ENCODE measurements at regions not wholly inside any gene's neighbourhood (a gene's known extent, or its start where the extent isn't known, plus 50 kb on each side); places are given as distances from the start of the nearest gene placed in this dataset.

DNA sequence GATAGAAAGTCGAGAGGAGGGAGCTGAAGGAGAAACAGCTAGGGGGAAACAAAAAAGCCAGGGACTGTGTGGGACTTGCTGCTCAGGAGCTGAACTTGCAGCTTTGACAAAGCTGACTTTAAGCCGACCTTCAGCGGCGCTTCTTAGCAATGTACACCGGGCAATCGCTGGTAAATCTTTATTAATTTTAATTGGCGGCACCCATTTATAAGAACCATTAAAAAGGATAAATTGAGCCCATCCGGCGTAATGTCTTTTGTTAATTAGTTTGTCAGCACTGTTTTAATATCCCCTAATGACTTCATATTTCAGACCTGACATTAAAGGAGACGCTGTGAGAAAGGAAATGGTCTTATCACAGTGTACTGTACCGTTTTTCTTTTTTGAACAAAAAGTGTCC is 86.2 kb upstream of the VASH1 start:
- Mint-ChIP-seq H3K4me1 (ENCODE audit: low read depth) (no peaks in the 10 kb centered on the region), H3K9me3 (ENCODE audit: low read depth) (no peaks in the 10 kb centered on the region), H3K4me3 (ENCODE audit: low read depth) (no peak overlapping the region), H3K27me3 (peaks cover 9% of the 10 kb centered on the region), H3K27ac (no peak overlapping the region), H3K36me3 (ENCODE audit: insufficient read depth) (no peaks in the 10 kb centered on the region)
- TF ChIP-seq, protein P1, sequence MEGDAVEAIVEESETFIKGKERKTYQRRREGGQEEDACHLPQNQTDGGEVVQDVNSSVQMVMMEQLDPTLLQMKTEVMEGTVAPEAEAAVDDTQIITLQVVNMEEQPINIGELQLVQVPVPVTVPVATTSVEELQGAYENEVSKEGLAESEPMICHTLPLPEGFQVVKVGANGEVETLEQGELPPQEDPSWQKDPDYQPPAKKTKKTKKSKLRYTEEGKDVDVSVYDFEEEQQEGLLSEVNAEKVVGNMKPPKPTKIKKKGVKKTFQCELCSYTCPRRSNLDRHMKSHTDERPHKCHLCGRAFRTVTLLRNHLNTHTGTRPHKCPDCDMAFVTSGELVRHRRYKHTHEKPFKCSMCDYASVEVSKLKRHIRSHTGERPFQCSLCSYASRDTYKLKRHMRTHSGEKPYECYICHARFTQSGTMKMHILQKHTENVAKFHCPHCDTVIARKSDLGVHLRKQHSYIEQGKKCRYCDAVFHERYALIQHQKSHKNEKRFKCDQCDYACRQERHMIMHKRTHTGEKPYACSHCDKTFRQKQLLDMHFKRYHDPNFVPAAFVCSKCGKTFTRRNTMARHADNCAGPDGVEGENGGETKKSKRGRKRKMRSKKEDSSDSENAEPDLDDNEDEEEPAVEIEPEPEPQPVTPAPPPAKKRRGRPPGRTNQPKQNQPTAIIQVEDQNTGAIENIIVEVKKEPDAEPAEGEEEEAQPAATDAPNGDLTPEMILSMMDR (IDR thresholded peaks at IDR 0.05; ENCODE audit: unreplicated experiment), result no peak
- DNase-seq (ENCODE audit: low spot score, unreplicated experiment), result no peak

DNA sequence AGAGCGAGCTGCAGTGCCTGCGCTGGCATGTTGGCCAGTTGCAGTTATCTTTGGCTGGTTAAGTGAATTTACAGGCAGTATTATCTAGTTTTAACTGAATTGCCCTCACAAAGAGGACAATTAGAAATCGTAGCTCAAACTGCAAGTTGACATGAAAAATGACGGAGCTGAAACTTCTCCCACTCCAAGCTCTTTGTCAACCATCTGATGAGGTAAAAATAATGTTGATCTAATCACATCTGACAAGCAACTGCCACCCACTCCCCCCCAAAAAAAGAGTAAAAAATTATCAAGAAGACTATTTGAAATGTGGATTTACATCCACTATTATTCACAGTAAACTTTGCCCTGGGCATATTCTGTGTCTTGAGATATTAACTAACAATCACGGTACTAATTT is 84.7 kb upstream of the VASH1 start:
- Mint-ChIP-seq H3K27ac (no peak overlapping the region), H3K4me3 (ENCODE audit: low read depth) (no peak overlapping the region), H3K27me3 (peaks cover 9% of the 10 kb centered on the region), H3K4me1 (ENCODE audit: low read depth) (no peaks in the 10 kb centered on the region), H3K9me3 (ENCODE audit: low read depth) (peaks cover 4% of the 10 kb centered on the region), H3K36me3 (ENCODE audit: insufficient read depth) (no peaks in the 10 kb centered on the region)
- DNase-seq (ENCODE audit: low spot score, unreplicated experiment), result no peak
- TF ChIP-seq, protein P1 (IDR thresholded peaks at IDR 0.05; ENCODE audit: unreplicated experiment), result no peak

DNA sequence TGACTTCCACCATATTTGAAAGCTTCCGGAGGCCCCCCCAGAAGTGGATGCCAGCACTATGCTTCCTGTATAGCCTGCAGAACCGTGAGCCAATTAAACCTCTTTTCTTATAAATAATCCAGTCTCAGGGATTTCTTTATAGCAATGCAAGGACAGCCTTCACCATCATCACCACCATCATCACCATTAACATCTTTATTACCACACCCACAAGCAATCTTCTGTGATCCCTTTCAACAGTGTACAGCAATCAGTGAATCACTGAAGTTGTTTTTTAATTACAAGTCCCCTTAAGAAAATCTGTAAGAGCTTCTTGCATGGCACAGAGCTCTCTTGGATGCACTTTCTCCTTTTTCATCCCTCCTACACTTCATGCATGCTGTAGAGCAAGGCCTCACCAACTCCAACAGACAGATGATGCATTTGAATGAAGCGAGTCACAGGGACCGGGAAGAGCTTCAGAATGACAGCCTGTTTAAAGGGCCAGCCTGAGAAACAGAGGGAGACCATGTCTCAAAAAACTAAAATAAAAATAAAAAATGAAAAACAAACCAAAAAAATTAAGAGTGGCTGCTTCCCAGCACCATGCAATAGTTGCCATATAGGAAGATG is 83.6 kb upstream of the VASH1 start:
- H3K36me3 Mint-ChIP-seq (ENCODE audit: insufficient read depth), result no peaks in the 10 kb centered on the region
- no peak overlapping the region for H3K4me3 Mint-ChIP-seq (ENCODE audit: low read depth)
- peaks cover 6% of the 10 kb centered on the region for H3K9me3 Mint-ChIP-seq (ENCODE audit: low read depth)
- DNase-seq (ENCODE audit: low spot score, unreplicated experiment), result no peak
- H3K27me3 Mint-ChIP-seq, result peaks cover 8% of the 10 kb centered on the region
- TF ChIP-seq, protein P1 (IDR thresholded peaks at IDR 0.05; ENCODE audit: unreplicated experiment), result no peak
- no peaks in the 10 kb centered on the region for H3K4me1 Mint-ChIP-seq (ENCODE audit: low read depth)
- no peak overlapping the region for H3K27ac Mint-ChIP-seq

DNA sequence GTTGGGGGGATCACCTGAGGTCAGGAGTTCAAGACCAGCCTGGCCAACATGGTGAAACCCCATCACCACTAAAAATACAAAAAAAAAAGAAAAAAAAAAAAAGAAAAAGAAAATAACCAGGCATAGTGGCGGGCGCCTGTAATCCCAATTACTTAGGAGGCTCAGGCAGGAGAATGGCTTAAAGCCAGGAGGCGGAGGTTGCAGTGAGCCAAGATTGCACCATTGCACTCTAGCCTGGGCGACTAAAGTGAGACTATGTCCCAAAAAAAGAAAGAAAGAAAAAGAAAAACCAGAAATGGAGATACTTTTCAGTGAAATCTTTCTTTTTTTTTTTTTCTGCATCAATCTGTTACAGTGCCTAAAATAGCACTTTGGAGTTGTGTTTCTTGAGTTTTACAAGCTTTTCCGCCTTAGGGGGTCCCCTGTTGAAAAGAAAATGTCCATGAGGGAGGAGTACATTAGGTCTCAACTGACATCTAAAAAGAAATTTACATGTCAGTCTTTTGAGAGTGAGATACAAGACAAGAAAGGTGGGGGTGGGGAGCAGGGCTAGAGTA is 82.9 kb upstream of the VASH1 start:
- TF ChIP-seq, protein P1 (IDR thresholded peaks at IDR 0.05; ENCODE audit: unreplicated experiment), result no peak
- Mint-ChIP-seq H3K27ac (no peak overlapping the region), H3K4me3 (ENCODE audit: low read depth) (no peak overlapping the region), H3K27me3 (peaks cover 6% of the 10 kb centered on the region), H3K4me1 (ENCODE audit: low read depth) (no peaks in the 10 kb centered on the region), H3K36me3 (ENCODE audit: insufficient read depth) (no peaks in the 10 kb centered on the region), H3K9me3 (ENCODE audit: low read depth) (peaks cover 11% of the 10 kb centered on the region)
- DNase-seq (ENCODE audit: low spot score, unreplicated experiment), result no peak

DNA sequence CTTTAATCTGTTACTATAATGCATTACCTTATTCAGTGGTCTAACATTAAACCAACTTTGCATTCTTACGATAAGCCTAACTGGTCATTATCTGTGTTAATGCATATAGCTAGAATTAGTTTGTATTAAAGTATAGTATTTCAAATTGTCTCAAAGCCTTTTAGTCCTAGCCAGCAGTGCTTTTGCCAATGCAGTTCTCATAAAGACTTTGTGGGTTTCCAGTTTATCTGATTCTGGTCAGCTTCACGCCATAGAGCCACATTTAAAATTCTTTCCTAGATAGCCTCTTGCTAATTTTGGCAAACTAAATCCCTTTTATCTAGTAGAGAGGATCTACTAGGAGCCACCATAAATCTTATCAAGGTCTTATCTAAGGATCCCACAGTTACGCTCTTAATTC is 78.9 kb upstream of the VASH1 start:
- H3K4me3 Mint-ChIP-seq (ENCODE audit: low read depth), result no peak overlapping the region
- no peaks in the 10 kb centered on the region for H3K27me3 Mint-ChIP-seq
- peaks cover 25% of the 10 kb centered on the region for H3K9me3 Mint-ChIP-seq (ENCODE audit: low read depth)
- DNase-seq (ENCODE audit: low spot score, unreplicated experiment), result no peak
- TF ChIP-seq, protein P1 (IDR thresholded peaks at IDR 0.05; ENCODE audit: unreplicated experiment), result no peak
- H3K27ac Mint-ChIP-seq, result no peak overlapping the region
- H3K4me1 Mint-ChIP-seq (ENCODE audit: low read depth), result no peaks in the 10 kb centered on the region
- no peaks in the 10 kb centered on the region for H3K36me3 Mint-ChIP-seq (ENCODE audit: insufficient read depth)
